ENCODE measurements at regions not wholly inside any gene's neighbourhood (a gene's known extent, or its start where the extent isn't known, plus 50 kb on each side); places are given as distances from the start of the nearest gene placed in this dataset.

DNA sequence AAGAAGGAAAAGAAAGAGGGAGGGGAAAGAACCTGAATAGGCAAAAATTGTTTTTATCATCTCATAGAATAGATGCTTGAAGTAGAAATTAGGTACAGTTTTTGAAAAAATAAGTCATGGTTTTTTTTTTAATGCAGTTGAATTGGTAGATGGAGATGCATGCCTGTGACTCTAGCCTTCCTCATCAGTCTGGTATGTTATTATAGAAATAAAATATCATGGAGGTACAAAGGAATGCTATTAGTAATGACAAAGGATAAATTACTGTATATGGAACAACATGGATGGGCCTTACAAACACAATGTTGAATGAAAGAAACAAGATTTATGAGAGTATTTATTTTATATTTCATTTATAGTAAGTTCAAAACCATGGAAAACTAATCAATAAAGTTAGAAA lies 162.4 kb upstream of the GALNT15 start:
- TF ChIP-seq POLR2AphosphoS5 (IDR thresholded peaks at IDR 0.05) (no peak), POLR2A (IDR thresholded peaks at IDR 0.05) (no peak)
